DND-41 (cell line): ENCODE measurements at regions not wholly inside any gene's neighbourhood (a gene's known extent, or its start where the extent isn't known, plus 50 kb on each side); places are given as distances from the start of the nearest gene placed in this dataset.

Experiments used
- ATAC-seq: fragments of 200-7000 bp; cut with Tn5 transposase; 3 replicates; pipeline ENCODE4 v1.9.1; 2021; ENCODE audit warnings: low read depth; ENCODE audit not compliant: insufficient read depth
- DNase-seq: peaks from one replicate; pipeline ENCODE4 v3.0.0-alpha.2; 2020
- H2AFZ ChIP-seq: 2 replicates; pipeline ENCODE4 v1.6.0; 2012; ENCODE audit warnings: low read depth, low read length
- H3K27ac ChIP-seq: 2 replicates; pipeline ENCODE4 v1.5.1; 2012; ENCODE audit warnings: low read length, inconsistent platforms
- H3K27me3 ChIP-seq: fragments of 200-600 bp; sonication (generic); 2 replicates; pipeline ENCODE4 v1.6.0; 2012; ENCODE audit warnings: low read length, mild to moderate bottlenecking, inconsistent platforms; ENCODE audit not compliant: insufficient read depth, poor library complexity
- H3K36me3 ChIP-seq: 2 replicates; pipeline ENCODE4 v1.5.1; 2012; ENCODE audit warnings: low read length, inconsistent platforms; ENCODE audit not compliant: insufficient read depth
- H3K4me1 ChIP-seq: 2 replicates; pipeline ENCODE4 v1.5.1; 2012; ENCODE audit warnings: mild to moderate bottlenecking, low read length; ENCODE audit not compliant: insufficient read depth
- H3K4me2 ChIP-seq: 2 replicates; pipeline ENCODE4 v1.6.0; 2012; ENCODE audit warnings: mild to moderate bottlenecking, moderate library complexity, low read length, inconsistent platforms; ENCODE audit not compliant: insufficient read depth
- H3K4me3 ChIP-seq, 2 experiments: fragments of 200-600 bp in 1 of 2; shearing (Covaris generic) in 1 of 2; 2 replicates each; pipeline ENCODE4 v1.5.1; 2012 to 2016; ENCODE audit warnings: inconsistent platforms in 2 of 2, low read length in 2 of 2, mild to moderate bottlenecking in 2 of 2, low read depth in 1 of 2, moderate library complexity in 1 of 2
- H3K79me2 ChIP-seq: 2 replicates; pipeline ENCODE4 v1.6.0; 2012; ENCODE audit warnings: low read length, inconsistent platforms; ENCODE audit not compliant: insufficient read depth
- H3K9ac ChIP-seq: 2 replicates; pipeline ENCODE4 v1.6.0; 2012; ENCODE audit warnings: low read depth, mild to moderate bottlenecking, inconsistent platforms, low read length, moderate library complexity
- H3K9me3 ChIP-seq: 2 replicates; pipeline ENCODE4 v1.5.1; 2012; ENCODE audit warnings: low read length, moderate library complexity, mild to moderate bottlenecking, inconsistent platforms; ENCODE audit not compliant: insufficient read depth, severe bottlenecking
- H4K20me1 ChIP-seq: 2 replicates; pipeline ENCODE4 v1.6.0; 2012; ENCODE audit warnings: low read length; ENCODE audit not compliant: insufficient read depth
- CTCF ChIP-seq: IDR thresholded peaks from 2 replicates; pipeline ENCODE4 v1.5.1; 2012; ENCODE audit warnings: borderline replicate concordance, low read length, moderate library complexity, mild to moderate bottlenecking; ENCODE audit not compliant: poor library complexity, severe bottlenecking; ENCODE audit errors: extremely low read depth
- EZH2 ChIP-seq: IDR thresholded peaks from 3 replicates; pipeline ENCODE4 v1.6.1; 2012; ENCODE audit warnings: borderline replicate concordance, low read depth, mild to moderate bottlenecking, moderate library complexity, low read length, inconsistent platforms; ENCODE audit not compliant: severe bottlenecking

- no peak overlapping the region for H3K4me3 ChIP-seq
- H3K9me3 ChIP-seq: no peaks in the 10 kb centered on the region
- ATAC-seq (no peak), DNase-seq (no peak)
- no peak overlapping the region for H2AFZ ChIP-seq
- no peaks in the 10 kb centered on the region for H4K20me1 ChIP-seq
- H3K36me3 ChIP-seq: no peaks in the 10 kb centered on the region
- no peaks in the 10 kb centered on the region for H3K79me2 ChIP-seq
- H3K27ac ChIP-seq: no peak overlapping the region
- H3K4me1 ChIP-seq: no peaks in the 10 kb centered on the region
- no peak for TF ChIP-seq CTCF
- no peak for TF ChIP-seq EZH2
- H3K9ac ChIP-seq: no peak overlapping the region
- H3K27me3 ChIP-seq: no peaks in the 10 kb centered on the region
- H3K4me2 ChIP-seq: no peak overlapping the region
Observed at GRCh38 chr13:58919551-58919950, 1244.2 kb downstream of the DIAPH3 start.

- Histone ChIP-seq H3K27ac (no peak overlapping the region), H3K79me2 (no peaks in the 10 kb centered on the region), H3K27me3 (no peaks in the 10 kb centered on the region), H3K4me1 (no peaks in the 10 kb centered on the region), H3K4me2 (no peak overlapping the region), H3K4me3 (no peak overlapping the region), H3K9ac (no peak overlapping the region), H2AFZ (no peak overlapping the region), H3K9me3 (no peaks in the 10 kb centered on the region), H3K36me3 (no peaks in the 10 kb centered on the region), H4K20me1 (no peaks in the 10 kb centered on the region)
- TF ChIP-seq EZH2: no peak
- TF ChIP-seq CTCF: no peak
- ATAC-seq: no peak
- DNase-seq: no peak
Observed at GRCh38 chr13:58921129-58921528, 1242.6 kb downstream of the DIAPH3 start.

GRCh38 chr13:58926858-58927257 lies 1236.9 kb downstream of the DIAPH3 start:
- H3K27ac ChIP-seq: no peak overlapping the region
- H3K79me2 ChIP-seq: no peaks in the 10 kb centered on the region
- no peaks in the 10 kb centered on the region for H3K4me1 ChIP-seq
- no peak for ATAC-seq
- TF ChIP-seq CTCF: no peak
- no peak for TF ChIP-seq EZH2
- no peaks in the 10 kb centered on the region for H4K20me1 ChIP-seq
- no peaks in the 10 kb centered on the region for H3K27me3 ChIP-seq
- no peak for DNase-seq
- no peak overlapping the region for H3K9ac ChIP-seq
- H3K4me3 ChIP-seq: no peak overlapping the region
- H3K36me3 ChIP-seq: no peaks in the 10 kb centered on the region
- no peak overlapping the region for H2AFZ ChIP-seq
- no peaks in the 10 kb centered on the region for H3K9me3 ChIP-seq
- H3K4me2 ChIP-seq: no peak overlapping the region

DNA sequence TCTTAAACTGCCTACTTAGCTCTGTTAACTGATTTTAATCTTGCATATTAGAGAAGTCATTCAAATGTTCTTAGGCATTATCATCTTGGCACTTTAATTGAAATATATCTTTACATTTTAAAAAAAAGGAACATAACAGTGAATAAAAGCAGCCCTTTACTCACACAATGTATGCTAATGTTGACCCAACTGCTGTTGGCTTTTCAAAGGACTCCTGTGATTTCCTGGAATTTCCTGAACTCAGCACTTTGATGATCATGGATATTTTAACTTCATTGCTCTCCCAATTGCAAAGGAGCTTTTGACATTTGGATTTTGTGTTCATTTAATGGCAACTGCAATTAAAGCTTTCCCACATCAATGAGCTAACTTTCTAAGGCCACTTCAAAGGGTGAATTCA lies 1230.3 kb downstream of the DIAPH3 start:
- H3K36me3 ChIP-seq: no peaks in the 10 kb centered on the region
- TF ChIP-seq CTCF: no peak
- no peak for TF ChIP-seq EZH2
- H3K9me3 ChIP-seq: no peaks in the 10 kb centered on the region
- H3K4me1 ChIP-seq: no peaks in the 10 kb centered on the region
- no peak overlapping the region for H3K4me2 ChIP-seq
- H3K27ac ChIP-seq: no peak overlapping the region
- DNase-seq (no peak), ATAC-seq (no peak)
- H2AFZ ChIP-seq: no peak overlapping the region
- no peaks in the 10 kb centered on the region for H4K20me1 ChIP-seq
- H3K79me2 ChIP-seq: no peaks in the 10 kb centered on the region
- no peaks in the 10 kb centered on the region for H3K27me3 ChIP-seq
- H3K4me3 ChIP-seq: no peak overlapping the region
- no peak overlapping the region for H3K9ac ChIP-seq
